ENCODE measurements at regions not wholly inside any gene's neighbourhood (a gene's known extent, or its start where the extent isn't known, plus 50 kb on each side); places are given as distances from the start of the nearest gene placed in this dataset.

DNA sequence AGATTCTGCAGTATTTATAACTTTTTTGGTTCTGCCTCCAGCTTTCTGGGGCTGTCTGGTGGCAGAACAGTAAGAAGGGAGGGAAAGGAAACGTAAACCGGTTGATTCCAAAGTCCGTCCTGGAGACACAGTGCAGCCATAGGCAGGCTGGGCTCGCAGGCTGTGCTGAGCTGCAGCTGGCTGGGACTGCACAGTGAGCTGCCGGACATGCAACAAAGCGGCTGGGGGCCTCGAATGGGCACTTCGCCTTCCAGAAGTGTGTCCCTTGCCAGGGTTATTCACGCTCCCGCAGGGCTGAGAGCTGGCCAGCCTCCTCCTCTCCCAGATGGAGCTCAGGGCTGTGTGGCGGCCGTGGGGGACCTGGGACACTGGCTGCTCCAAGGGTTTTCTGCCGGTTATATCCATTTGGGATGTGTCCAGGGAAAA, 78.1 kb upstream of the CD93 start:
- dilution Hi-C loops (cut with HindIII; ENCODE audit: low sequenced_read_pairs, unreplicated experiment) (no loop called here), intact Hi-C loops (cut with micrococcal nuclease) (no loop called here), in situ Hi-C loops (cut with MboI; ENCODE audit: low sequenced_read_pairs) (no loop called here)
- Histone ChIP-seq H3K9me3 (ENCODE audit: control insufficient read depth, insufficient read depth, low read length) (no peaks in the 10 kb centered on the region), H2AFZ (replicated peaks; ENCODE audit: low read length, poor library complexity) (peak overlapping the region; percentile 17), H3K27ac (ENCODE audit: insufficient read depth, low read length) (no peak overlapping the region), H3K4ac (ENCODE audit: low read depth, low read length) (no peak overlapping the region), H3K4me3 (ENCODE audit: insufficient read depth, low read depth, low read length) (no peak overlapping the region), H2BK20ac (ENCODE audit: low read depth, low read length) (no peak overlapping the region), H2BK15ac (ENCODE audit: low read depth, low read length) (no peak overlapping the region), H2AK9ac (replicated peaks; ENCODE audit: low read depth, low read length, poor library complexity) (peak overlapping the region; percentile 31), H2BK120ac (ENCODE audit: low read depth, low read length) (no peak overlapping the region), H4K91ac (ENCODE audit: insufficient read depth, low read depth, low read length) (no peak overlapping the region), H3K18ac (ENCODE audit: low read depth, low read length) (no peak overlapping the region), H3K79me1 (ENCODE audit: low read depth in 1 of 2, low read length in 2 of 2) (no peaks in the 10 kb centered on the region), H4K5ac (ENCODE audit: low read depth, low read length) (no peak overlapping the region), H2AK5ac (ENCODE audit: low read depth, low read length) (no peak overlapping the region), H3K36me3 (ENCODE audit: control insufficient read depth, insufficient read depth, low read length) (no peaks in the 10 kb centered on the region), H4K8ac (ENCODE audit: low read depth in 2 of 2, low read length in 2 of 2) (no peak overlapping the region), H3K9me1 (ENCODE audit: insufficient read depth, low read length) (no peaks in the 10 kb centered on the region; the same call in 1 of the 2 replicates), H2BK5ac (ENCODE audit: low read depth, low read length, poor library complexity, severe bottlenecking) (no peak overlapping the region), H3K56ac (ENCODE audit: extremely low read depth, insufficient read depth, low read length) (no peak overlapping the region), H3K14ac (replicated peaks; ENCODE audit: low read depth, low read length) (no peak overlapping the region), H3K4me1 (ENCODE audit: control insufficient read depth, insufficient read depth, low read length) (peaks cover 3% of the 10 kb centered on the region; the same call in 1 of the 2 replicates), H3K27me3 (ENCODE audit: control insufficient read depth, insufficient read depth, low read length) (peaks cover 2% of the 10 kb centered on the region; the same call in 1 of the 2 replicates), H3K23ac (ENCODE audit: low read depth, low read length) (no peak overlapping the region), H3K4me2 (ENCODE audit: low read depth, low read length) (no peak overlapping the region), H4K20me1 (ENCODE audit: insufficient read depth, low read length) (no peaks in the 10 kb centered on the region), H3K9ac (ENCODE audit: low read depth, low read length) (no peak overlapping the region)
- CTCF ChIA-PET: no interaction called here
- 65% methylated on average over 11 of the region's 13 CpGs; no CpG with 5 or more reads in 1 of the 2 experiments for WGBS, 2 experiments (ENCODE audit: extremely low coverage in 2 of 2, insufficient read length in 1 of 2)
- DNase-seq: no peak
- TF ChIP-seq, protein P1, sequence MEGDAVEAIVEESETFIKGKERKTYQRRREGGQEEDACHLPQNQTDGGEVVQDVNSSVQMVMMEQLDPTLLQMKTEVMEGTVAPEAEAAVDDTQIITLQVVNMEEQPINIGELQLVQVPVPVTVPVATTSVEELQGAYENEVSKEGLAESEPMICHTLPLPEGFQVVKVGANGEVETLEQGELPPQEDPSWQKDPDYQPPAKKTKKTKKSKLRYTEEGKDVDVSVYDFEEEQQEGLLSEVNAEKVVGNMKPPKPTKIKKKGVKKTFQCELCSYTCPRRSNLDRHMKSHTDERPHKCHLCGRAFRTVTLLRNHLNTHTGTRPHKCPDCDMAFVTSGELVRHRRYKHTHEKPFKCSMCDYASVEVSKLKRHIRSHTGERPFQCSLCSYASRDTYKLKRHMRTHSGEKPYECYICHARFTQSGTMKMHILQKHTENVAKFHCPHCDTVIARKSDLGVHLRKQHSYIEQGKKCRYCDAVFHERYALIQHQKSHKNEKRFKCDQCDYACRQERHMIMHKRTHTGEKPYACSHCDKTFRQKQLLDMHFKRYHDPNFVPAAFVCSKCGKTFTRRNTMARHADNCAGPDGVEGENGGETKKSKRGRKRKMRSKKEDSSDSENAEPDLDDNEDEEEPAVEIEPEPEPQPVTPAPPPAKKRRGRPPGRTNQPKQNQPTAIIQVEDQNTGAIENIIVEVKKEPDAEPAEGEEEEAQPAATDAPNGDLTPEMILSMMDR (conservative IDR thresholded peaks at IDR 0.05; ENCODE audit: low read depth, low read length): no peak
- TF ChIP-seq BHLHE40 (IDR thresholded peaks at IDR 0.05; ENCODE audit: low read depth, low read length): no peak
- TF ChIP-seq RAD21 (IDR thresholded peaks at IDR 0.05; ENCODE audit: low read length): no peak
- no peak for TF ChIP-seq FOS (IDR thresholded peaks at IDR 0.05; ENCODE audit: low read depth, low read length)
- TF ChIP-seq MXI1 (IDR thresholded peaks at IDR 0.05; ENCODE audit: borderline replicate concordance, low read depth, low read length): no peak
- no peak for TF ChIP-seq CEBPB (IDR thresholded peaks at IDR 0.05; ENCODE audit: low read depth, low read length)
- POLR2A ChIA-PET (ENCODE audit: unreplicated experiment): no interaction called here
- no peak for ATAC-seq (ENCODE audit: low read depth)
- no TSS peak for BruUV-seq (replicated peaks)
